ENCODE measurements at regions not wholly inside any gene's neighbourhood (a gene's known extent, or its start where the extent isn't known, plus 50 kb on each side); places are given as distances from the start of the nearest gene placed in this dataset.

GRCh38 chr1:70496181-70496580, 85.1 kb downstream of the CTH start (continued):
- no peak for TF ChIP-seq ZBTB40 (IDR thresholded peaks at IDR 0.05)
- no peak for TF ChIP-seq ZBTB40 (CRISPR knock-in tag; IDR thresholded peaks at IDR 0.05)
- TF ChIP-seq POLR2AphosphoS5 (IDR thresholded peaks at IDR 0.05; ENCODE audit: low read depth, low read length) = no peak
- TF ChIP-seq ZBTB43 (CRISPR knock-in tag; conservative IDR thresholded peaks at IDR 0.05) = no peak
- TF ChIP-seq ZBED4 (CRISPR knock-in tag; IDR thresholded peaks at IDR 0.05; ENCODE audit: borderline replicate concordance) = no peak
- TF ChIP-seq MAFF (IDR thresholded peaks at IDR 0.05; ENCODE audit: low read depth, low read length) = no peak
- TF ChIP-seq HNRNPH1 (optimal IDR thresholded peaks at IDR 0.05; ENCODE audit: low read depth, low read length) = no peak
- TF ChIP-seq BRD4 (CRISPR knock-in tag; IDR thresholded peaks at IDR 0.05) = no peak
